Putamen (tissue), 1 donor: ENCODE measurements at regions not wholly inside any gene's neighbourhood (a gene's known extent, or its start where the extent isn't known, plus 50 kb on each side); places are given as distances from the start of the nearest gene placed in this dataset.
"Not testable (repeated sequence)": the region's sequence is repeated elsewhere in the genome, so short reads cannot be mapped to it uniquely, and the experiment has no call there.

ENCODE experiments used
- DNase-seq: peaks from one replicate; pipeline ENCODE4 v3.0.0-alpha.2; 2016; ENCODE audit warnings: low spot score

GRCh38 chr2:67103157-67103556, 294.0 kb upstream of the ETAA1 start:
- no peak for DNase-seq

GRCh38 chr2:67108231-67108630, 288.9 kb upstream of the ETAA1 start:
- no peak for DNase-seq

GRCh38 chr2:67124531-67124930, 272.6 kb upstream of the ETAA1 start:
- DNase-seq = no peak

- no peak for DNase-seq
Observed at GRCh38 chr2:67130531-67131256, 266.4 kb upstream of the ETAA1 start.

- no peak for DNase-seq
Observed at GRCh38 chr2:67131257-67131609, 265.9 kb upstream of the ETAA1 start.

- DNase-seq = not testable (repeated sequence)
Observed at GRCh38 chr2:67132441-67132940, 264.6 kb upstream of the ETAA1 start.

GRCh38 chr2:67135208-67135607, 261.9 kb upstream of the ETAA1 start:
- DNase-seq = no peak

GRCh38 chr2:67137699-67138098, 259.4 kb upstream of the ETAA1 start:
- no peak for DNase-seq

- DNase-seq = no peak
Observed at GRCh38 chr2:67142071-67142470, 255.1 kb upstream of the ETAA1 start.

GRCh38 chr2:67142741-67143140, 254.4 kb upstream of the ETAA1 start:
- DNase-seq = no peak

- DNase-seq = no peak
Observed at GRCh38 chr2:67145851-67146250, 251.3 kb upstream of the ETAA1 start.

- no peak for DNase-seq
Observed at GRCh38 chr2:67156796-67157195, 240.3 kb upstream of the ETAA1 start.

- no peak for DNase-seq
Observed at GRCh38 chr2:67158718-67159117, 238.4 kb upstream of the ETAA1 start.

- no peak for DNase-seq
Observed at GRCh38 chr2:67159929-67160328, 237.2 kb upstream of the ETAA1 start.

GRCh38 chr2:67164771-67165522, 232.2 kb upstream of the ETAA1 start:
- no peak for DNase-seq

- DNase-seq = no peak
Observed at GRCh38 chr2:67165523-67165990, 231.6 kb upstream of the ETAA1 start.

GRCh38 chr2:67166511-67166910, 230.6 kb upstream of the ETAA1 start:
- DNase-seq = not testable (repeated sequence)

GRCh38 chr2:67169417-67170140, 227.6 kb upstream of the ETAA1 start:
- no peak for DNase-seq

- DNase-seq = no peak
Observed at GRCh38 chr2:67179526-67179925, 217.6 kb upstream of the ETAA1 start.

GRCh38 chr2:67180841-67181240, 216.3 kb upstream of the ETAA1 start:
- no peak for DNase-seq

GRCh38 chr2:67182884-67183283, 214.2 kb upstream of the ETAA1 start:
- no peak for DNase-seq

GRCh38 chr2:67186326-67186725, 210.8 kb upstream of the ETAA1 start:
- no peak for DNase-seq

GRCh38 chr2:67186871-67187270, 210.3 kb upstream of the ETAA1 start:
- no peak for DNase-seq
